Stromal cell of bone marrow (primary cell): ENCODE measurements at regions not wholly inside any gene's neighbourhood (a gene's known extent, or its start where the extent isn't known, plus 50 kb on each side); places are given as distances from the start of the nearest gene placed in this dataset.
"Not testable (repeated sequence)": the region's sequence is repeated elsewhere in the genome, so short reads cannot be mapped to it uniquely, and the experiment has no call there.

Experiments
- DNase-seq: peaks from one replicate; pipeline ENCODE4 v3.0.0-alpha.2; 2012; ENCODE audit warnings: low read depth

DNA sequence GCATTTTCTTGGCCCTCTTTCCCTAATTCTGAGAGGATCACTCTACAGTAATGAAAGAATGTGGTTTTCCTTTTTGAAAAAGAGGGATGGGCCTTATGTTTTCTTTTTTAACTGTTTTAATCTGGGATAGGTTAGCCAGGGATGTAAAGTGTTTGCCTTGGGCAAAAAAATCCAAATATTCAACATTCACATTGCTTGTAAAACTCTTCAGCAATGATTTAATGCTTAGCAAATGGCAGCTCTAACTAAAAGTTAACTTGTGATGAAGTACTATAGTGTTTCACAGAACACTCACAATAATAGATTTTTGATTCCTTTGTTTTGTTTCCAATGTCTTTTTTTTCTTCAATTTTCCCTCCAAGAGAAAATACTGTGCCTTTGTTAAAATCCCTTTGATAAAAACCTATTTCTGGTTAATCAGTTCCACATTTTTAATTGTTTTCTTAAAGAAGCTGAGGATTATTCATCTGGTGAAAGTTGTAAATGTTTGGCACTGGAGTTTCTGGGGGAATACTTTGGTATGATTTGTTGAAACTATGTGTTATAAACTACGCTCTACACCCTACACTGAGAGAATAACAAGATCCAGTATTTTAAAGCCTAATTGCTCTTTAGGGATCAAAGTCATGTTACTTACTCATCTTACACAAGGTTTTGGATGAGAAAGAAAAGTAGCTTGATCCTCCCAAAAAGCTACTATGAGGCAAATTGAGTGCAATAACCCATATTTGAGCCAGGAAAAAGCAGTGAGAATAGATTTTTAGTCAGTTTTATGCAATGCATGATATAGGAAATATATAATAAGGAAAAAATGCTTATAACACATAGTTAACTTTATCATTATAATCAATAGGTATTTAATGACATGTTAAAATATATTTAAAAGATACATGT is 335.8 kb downstream of the EPHA7 start:
- no peak for DNase-seq

DNA sequence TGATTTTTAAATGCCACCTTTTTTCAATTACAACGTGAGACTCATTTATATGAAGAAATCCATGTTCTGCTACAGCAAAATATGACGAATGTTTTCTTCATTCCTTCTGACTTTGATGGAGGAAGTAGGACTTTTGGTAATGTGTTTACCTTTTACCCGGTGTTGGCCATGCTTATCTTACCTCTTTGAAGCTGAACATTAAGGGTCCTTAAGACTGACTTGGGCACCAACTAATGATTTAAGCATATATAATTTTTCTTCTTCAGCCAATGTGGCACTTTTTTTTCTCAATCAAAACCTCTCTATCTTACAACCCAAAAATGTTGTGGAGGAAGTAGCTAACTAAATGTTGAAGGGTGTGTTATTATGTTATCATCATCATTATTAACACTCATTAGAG is 337.5 kb downstream of the EPHA7 start:
- no peak for DNase-seq

DNA sequence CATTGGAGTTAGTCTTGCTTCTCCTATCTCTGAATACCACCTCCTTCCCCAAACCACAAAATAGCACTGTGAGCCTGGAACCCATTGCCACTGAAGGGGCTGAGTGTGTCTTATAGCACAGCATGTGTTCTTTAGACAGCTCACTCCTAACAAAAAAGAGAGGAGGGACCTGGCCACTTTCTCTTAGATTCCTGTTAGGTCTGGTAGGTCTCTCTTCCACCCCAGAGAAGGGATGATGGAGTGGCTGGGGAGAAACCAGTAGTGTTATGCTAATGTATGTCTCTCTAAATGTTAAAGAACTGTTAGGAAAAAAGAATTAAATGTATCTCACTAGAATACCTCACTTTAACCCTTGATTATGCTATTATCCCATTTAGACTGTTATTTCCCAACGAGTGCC is 340.3 kb downstream of the EPHA7 start:
- no peak for DNase-seq

DNA sequence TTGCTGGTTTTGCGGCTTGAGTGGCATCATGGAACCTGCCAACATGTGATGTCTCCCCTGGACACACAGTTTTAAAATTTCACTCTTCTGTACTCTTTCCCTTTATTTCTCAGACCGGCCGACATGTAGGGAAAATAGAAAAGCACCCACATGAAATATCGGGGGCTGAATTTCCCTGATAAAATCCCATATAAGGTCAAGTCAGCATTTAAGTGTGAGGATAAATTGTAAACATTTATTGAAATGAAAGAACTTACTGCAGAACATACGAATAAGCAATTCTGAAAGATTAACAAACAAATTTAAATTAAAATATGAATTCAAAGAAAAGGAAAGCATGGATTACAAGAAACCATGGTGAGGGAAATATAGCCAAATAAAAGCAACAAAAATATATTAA is 345.5 kb downstream of the EPHA7 start:
- no peak for DNase-seq

DNA sequence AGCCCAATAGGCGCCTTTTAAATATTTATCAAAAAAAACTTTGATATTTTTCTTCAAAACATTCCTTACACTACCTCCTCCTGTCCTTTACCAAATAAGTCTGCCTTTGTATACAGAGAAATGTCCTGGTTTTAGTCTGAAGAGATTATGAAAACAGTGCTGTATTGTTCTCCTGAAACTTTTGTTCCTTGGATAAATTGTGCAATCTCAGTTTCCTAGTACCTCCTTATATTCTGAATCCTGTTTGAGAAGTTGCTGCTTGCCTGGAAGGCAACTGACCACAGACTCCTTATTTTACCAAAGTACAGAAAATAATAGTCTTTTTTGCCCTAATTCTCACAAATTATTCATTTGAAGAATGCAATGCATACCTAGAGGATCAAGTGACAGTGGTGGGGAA is 349.5 kb downstream of the EPHA7 start:
- no peak for DNase-seq

DNA sequence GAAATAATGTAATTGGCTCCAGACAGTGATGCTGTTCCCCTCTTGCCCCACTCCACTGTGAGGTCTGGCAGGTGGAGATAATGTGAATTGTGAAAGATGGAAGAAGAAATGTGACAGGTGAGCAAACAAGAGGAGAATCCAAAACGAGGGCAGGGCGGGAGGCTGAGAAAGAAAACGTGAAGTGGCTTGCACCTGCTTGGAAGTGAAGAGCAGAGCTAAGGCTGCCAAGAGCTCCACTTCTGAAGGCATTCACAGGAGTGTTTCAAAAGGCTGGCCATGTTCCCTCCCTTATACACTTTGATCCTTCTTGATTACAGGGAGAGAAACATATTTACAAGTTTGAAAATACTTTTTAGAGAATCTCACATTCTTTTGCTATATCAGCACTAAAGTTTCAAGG is 359.4 kb downstream of the EPHA7 start:
- DNase-seq, result no peak

DNA sequence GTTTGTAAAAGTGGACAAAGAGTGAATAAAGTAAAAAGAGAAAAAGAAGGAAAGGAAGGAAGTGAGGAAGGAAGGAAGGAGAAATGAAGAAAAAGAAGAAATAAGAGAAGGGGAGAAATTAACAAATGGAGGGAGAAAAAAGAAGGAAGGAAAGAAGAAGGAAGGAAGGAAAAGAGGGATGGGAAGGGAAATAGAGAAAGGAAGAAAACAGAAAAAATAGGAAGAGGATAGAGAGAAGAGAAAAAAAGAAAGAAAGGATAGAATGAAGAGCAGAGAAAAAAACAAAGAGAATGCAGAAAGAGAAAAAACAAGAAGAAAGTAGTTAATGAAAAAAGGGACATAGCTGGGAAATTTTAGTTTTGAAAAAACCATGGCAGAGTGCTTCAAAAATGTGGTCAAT is 361.8 kb downstream of the EPHA7 start:
- no peak for DNase-seq

DNA sequence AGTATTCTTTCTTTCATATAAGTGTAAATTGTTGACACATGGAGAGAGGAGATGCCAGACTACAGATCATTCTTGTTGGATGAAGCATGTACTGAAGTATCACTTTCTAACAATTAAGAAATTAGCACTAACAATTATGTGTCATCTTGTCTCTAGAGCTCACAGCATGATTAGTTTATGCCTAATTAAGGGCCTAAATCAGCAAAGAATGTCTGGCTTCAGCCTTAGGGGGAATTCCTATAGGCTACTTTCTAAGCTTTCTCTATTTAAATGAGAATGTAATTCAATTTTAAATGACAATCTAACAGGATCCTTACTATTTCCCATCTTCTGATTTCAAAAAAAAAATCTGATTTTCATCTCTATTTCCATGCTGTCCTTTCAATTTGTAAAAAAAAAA is 371.0 kb downstream of the EPHA7 start:
- no peak for DNase-seq

DNA sequence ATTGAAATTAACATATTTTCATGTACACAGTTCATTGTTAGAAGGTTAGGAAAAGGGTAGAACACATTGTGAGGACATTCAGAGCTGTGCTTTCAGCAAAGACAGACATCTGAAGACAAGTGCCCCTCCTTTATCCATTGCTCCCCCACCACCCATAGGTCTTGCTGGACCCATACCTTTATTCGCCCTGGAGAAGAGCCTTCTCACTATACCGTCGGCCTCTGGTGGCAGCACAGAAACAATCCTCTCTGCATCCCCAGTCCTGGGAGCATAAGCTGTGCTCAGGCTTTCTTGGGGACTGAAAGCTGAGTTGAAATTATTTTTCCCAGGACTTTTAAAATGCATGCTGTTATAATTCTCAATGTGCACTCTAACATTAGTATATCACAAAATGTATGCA is 372.3 kb downstream of the EPHA7 start:
- DNase-seq, result no peak

DNA sequence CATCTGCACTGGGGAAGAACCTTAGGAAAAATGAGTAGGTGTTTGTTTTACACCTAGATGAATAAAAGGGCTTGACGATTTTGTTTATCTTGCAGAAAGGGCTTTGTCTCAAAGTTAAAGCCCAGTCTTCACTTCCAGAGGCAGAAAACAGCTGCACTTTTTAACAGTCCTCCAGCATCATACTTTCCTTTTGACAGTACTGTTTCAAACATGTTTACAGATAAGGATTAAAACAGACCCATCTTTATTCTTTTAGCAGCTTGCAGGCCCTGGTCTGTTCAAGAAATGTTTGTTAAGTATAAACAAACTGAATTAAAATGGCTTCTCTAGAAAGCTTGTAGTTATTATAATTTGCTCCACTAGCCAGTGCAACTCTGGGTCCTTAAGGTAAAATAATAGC is 374.2 kb downstream of the EPHA7 start:
- DNase-seq, result no peak

DNA sequence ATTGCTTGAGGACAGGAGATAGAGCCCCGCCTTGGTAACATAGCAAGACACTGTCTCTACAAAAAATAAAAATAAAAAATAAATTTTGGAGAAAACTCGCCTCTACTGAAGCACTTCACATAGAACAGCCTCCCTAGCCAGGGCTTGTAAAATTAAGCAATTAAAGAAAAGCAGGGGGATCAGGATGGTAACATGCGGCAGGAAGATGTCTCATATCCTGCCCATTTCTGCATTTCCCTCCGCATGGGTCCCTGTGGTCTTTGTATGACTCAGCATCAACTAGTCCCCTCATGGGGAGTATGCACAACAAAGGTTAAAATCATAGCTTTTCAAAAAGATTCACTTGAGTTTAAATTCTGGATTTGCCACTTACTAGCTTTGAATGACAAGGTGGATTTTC is 379.0 kb downstream of the EPHA7 start:
- DNase-seq, result no peak

DNA sequence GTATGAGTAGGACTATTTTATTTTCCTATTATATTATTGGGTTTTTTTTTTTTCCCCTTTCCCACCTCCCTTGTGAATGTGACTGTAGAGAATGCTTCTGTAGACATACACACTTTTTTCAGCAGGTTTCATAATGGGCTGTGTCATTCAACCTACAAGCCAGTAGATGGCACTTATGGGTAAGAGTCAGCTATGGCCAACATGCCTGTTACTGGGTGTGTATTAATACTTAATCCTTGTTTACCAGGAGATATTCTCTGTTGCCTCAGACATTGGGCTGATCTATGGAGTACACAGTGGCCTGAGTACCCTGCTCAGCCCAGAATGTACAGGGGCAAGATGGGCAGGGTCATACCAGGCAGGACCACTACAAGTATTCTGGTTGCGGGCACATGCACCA is 382.5 kb downstream of the EPHA7 start:
- DNase-seq, result no peak

DNA sequence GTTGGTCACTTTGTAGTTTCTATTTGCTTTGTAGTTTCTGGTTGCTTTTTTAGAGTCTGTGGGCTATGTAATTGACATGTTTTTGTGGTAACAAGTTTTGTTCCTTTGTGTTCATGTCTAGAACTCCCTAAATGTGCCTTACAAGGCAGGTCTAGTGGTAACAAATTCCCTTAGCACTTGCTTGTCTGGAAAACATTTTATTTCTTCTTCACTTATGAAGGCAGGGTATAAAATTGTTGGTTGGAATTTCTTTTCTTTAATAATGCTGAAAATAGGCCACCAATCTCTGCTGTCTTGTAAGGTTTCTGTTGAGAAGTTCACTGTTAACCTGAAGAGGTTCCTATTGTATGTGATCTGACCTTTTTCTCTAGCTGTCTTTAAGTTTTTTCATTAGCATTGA is 383.6 kb downstream of the EPHA7 start:
- DNase-seq, result no peak

DNA sequence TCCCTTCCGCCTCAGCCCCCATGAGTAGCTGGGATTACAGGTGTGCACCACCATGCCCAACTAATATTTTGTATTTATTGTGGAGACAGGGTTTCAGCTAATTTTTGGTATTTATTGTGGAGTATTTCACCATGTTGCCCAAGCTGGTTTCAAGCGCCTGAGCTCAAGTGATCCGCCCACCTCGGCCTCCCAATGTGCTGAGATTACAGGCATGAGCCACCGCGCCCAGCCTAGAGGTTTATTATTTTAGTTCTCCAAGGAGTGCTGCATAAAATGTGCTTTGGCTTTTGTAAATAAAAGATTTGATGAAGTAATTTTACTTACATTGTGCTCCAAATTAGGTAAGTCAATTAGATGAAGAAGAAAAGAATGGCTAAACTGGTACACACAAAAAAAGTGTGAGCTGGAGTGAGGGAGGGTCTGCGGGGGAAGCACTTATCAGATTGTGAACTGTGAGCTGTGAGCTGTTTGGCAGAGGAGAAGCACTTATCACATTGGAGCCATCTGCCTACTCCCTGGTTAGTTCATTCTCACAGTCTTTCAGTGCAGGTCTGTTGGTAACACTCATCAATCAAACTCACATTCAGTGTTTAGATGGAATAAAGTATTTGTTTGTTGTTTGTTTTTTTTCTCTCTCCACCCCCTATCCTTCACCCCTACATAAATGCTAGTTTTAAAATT is 398.0 kb downstream of the EPHA7 start:
- DNase-seq, result no peak

DNA sequence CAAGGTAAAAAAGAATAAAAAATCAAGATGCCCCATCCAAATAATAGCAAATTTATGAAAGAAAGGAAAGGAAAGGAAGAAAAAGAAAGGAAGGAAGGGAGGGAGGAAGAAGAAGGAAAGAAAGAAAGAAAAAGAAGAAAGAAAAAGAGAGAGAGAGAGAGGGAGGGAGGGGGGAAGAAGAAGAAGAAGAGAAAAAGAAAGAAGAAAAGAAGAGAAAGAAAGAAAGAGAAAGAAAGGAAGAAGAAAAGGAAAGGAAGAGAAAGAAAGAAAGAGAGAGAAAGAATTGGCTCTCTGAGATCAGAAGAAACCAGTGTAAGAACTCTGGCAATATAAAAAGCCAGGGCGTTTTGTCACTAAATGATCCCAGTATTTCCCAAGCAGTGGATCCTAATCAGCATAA is 401.7 kb downstream of the EPHA7 start:
- no peak for DNase-seq

DNA sequence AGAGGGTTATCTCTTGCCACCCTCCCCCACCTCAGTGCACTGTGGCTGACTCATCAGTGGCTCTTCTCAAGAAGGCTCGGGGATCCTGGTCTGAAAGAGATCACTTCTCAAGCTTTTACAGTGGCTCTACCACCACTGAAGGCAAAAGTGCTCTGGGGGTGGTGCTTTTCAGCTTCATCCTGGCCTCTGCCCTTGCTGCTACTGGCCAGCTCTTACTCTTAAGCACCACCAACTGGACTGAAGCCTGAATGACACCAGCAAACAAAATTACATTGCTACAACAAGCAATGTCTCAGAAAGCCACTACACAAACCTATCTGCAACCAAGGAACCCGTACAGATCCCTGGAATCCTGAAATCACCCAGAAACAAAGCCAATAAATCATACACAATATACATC is 402.1 kb downstream of the EPHA7 start:
- DNase-seq, result no peak

DNA sequence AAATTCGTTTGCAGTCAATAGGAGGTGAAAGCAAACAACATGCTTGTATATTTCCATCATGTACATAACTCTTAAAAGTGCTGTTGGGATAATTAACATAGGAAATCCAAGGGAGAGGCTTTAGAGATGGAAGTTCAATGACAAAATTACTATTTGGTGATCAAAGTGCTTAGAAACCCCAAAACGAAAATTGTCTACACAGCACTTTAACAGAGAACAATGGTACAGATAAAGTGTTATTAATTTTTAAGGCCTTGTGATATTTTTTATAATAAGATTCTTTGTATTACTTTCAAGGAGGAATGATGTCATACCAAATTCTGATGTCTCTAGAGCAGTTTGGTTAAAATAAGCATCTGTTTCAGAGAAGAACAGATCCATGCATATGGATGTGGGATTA is 406.3 kb downstream of the EPHA7 start:
- DNase-seq, result no peak

DNA sequence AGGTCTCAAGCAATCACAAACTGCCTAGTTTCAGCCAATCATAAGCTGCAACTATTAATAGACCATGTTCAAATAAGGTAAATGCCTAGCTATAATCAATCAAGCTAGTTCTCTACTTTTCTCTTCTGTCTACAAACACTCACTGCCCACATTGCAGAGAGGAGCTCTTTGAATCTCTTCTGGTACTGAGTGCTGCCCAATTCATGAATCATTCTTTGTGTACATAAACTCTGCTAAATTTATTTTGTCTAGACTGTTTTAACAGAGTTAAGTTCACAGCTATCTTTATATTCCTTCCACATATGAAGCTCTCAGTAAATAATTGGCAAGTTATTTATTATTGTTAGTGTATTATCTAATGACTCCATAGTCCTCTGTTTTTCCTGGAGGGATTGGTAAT is 411.0 kb downstream of the EPHA7 start:
- DNase-seq, result no peak

DNA sequence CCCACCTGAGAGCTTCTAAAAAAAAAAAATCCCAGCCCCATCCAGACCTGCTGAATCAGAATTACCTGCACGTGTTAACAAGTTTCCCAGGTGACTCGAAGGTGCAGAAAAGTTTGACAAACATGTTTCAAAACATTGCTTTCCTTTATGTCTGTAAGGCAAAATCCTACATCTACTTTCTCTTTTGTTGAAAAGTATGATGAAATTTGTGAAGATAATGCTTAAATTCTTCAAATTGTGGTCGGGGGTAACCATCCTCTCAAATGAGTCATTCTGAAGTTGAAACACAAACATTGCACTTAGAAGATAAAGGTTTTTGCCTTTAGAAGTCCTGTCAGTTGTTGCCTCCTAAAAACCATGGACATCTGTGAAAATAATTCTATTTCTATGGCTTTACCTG is 429.7 kb downstream of the EPHA7 start:
- no peak for DNase-seq

DNA sequence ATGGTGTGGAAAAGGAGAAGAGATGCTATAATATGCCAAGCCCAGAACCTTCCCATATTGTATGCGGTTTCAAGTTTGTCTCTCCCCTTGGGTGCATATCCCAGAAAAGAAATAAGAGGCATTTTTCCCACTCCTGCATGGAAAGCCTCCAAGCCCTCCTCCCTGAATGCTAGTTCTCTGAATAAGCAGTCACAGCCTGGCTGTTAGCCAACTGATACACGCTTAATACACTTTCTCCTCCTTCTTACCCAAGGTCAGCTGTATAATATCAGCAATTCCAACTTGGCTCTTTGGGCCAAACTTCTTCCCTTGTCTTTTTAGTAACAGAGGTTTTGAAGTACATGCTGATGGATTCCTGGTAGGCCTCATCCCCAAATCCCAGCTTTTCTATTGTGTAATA is 440.1 kb downstream of the EPHA7 start:
- DNase-seq, result no peak

DNA sequence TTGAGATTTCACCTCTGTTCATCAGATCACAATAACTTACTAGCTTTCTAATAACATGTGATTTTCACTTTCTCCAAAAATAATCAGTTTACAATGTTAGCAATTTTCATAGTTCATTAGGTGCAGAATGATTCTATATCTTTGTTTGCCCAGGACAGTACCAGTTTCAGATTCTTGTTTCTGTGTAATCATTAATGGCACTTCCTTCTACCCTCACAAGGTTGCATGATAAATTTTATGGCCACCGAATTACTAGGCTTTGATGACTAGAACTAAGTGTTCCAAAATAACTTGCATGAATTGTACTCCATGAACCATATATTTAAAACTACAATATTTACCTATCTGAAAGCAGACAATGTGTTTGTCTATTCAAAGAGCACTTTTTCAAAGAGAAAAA is 442.3 kb downstream of the EPHA7 start:
- DNase-seq, result no peak

DNA sequence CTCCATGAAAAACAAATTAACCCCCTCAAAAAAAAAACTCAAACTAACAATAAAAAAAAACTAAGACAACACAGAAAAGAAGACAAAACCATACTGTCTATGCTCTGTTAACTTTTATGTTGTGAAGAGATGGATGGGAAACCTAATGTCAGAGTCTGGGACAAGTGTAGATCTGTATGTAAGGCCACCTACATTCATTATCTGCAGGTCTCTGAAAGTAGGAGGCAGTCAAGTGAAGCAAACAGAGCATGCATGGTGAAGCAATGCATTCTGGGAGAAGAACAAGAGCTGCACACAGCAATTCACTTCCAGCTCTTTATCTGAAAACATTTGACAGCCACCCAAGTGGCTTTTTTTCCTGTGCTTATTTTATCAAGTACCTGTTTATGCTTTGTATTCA is 452.0 kb downstream of the EPHA7 start:
- DNase-seq, result no peak

DNA sequence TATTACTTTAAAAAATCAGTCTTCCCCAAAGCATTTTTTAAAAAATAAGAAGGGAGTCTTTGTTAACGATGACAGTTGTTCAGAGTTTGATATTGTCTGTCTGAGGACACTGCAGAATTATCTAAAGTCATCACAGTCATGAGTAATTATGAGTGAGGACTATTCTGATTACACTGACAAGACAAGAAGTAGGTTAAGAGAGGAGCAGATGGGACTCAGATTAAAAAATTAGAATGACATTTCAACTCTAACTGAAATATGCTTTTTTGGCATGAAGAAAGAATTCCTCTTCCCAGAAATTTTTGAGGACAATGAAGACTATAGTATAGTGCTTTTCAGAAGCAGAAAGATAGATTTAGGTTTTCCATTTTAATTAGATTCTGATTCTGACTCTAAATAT is 456.5 kb downstream of the EPHA7 start:
- DNase-seq, result no peak

DNA sequence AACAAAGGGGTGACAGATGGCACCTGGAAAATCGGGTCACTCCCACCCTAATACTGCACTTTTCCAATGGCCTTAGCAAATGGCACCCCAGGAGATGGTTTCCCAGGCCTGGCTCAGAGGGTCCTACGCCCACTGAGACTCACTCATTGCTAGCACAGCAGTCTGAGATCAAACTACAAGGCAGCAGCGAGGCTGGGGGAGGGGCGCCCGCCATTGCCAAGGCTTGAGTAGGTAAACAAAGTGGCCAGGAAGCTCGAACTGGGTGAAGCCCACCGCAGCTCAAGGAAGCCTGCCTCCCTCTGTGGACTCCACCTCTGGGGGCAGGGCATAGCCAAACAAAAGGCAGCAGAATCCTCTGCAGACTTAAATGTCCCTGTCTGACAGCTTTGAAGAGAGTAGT is 467.2 kb downstream of the EPHA7 start:
- not testable (repeated sequence) for DNase-seq
